Testis (tissue), 2 donors: ENCODE measurements at regions not wholly inside any gene's neighbourhood (a gene's known extent, or its start where the extent isn't known, plus 50 kb on each side); places are given as distances from the start of the nearest gene placed in this dataset.

Experiments
- CTCF ChIP-seq, 3 experiments: fragments of 450-650 bp in 2 of 3; fragments of 200-600 bp in 1 of 3; sonication (generic) in 1 of 3; IDR thresholded peaks; one replicate each; pipeline ENCODE4 v1.5.1; 2016 to 2019; ENCODE audit warnings: antibody characterized with exemption in 3 of 3, mild to moderate bottlenecking in 2 of 3, moderate library complexity in 1 of 3
- POLR2A ChIP-seq: fragments of 450-650 bp; IDR thresholded peaks from one replicate; pipeline ENCODE4 v1.6.1; 2017; ENCODE audit warnings: antibody characterized with exemption, mild to moderate bottlenecking, moderate library complexity

GRCh38 chr13:50529154-50529882 is 314.2 kb downstream of the DLEU7 start:
- TF ChIP-seq CTCF (IDR thresholded peaks at IDR 0.05) = no peak
- no peak for TF ChIP-seq POLR2A
